ENCODE measurements at regions not wholly inside any gene's neighbourhood (a gene's known extent, or its start where the extent isn't known, plus 50 kb on each side); places are given as distances from the start of the nearest gene placed in this dataset.

DNA sequence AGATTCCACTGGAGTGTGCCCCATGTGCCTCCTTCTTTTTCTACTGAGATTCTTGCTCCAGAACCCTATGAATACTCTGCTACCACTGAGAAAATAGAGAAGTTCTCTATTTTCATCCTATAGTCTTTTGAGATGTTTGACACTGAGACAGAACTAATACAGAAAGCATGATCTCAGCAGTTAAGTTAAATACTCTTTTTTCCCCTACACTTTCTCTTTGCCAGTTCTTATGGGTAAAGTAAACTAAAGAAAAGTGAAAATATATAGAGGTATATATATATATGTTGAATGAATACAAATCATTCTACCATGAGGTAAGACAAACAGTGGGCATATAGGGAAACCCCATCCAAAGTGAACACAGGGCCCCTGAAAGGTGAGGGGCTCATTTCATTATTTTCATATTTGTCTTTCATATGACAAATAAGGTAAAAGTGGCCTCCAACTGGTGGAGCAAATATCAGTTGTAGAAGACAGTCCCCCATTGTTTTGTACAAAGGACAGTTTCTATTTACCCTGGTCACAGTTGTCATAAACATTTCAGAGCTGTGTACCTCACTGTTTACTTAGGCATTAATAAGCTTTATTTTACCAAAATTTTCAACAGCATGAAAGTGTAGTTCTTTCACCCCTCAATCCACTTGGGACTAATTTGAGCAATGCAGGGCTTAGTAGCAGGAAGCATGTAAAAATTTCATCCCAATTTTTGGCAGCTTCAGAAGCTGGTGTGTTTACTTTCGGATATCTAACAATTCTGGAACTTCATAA is 188.3 kb upstream of the MARCKS start:
- Mint-ChIP-seq H3K27ac (no peak overlapping the region), H3K36me3 (ENCODE audit: low read depth) (no peaks in the 10 kb centered on the region), H3K9me3 (no peaks in the 10 kb centered on the region), H3K4me3 (no peak overlapping the region), H3K27me3 (ENCODE audit: insufficient read depth, low read depth, poor library complexity) (no peaks in the 10 kb centered on the region), H3K4me1 (peaks cover 25% of the 10 kb centered on the region)
- DNase-seq (ENCODE audit: low spot score) (no peak), ATAC-seq (no peak)
- H3K4me1 ChIP-seq (ENCODE audit: insufficient read depth): peaks cover 23% of the 10 kb centered on the region
- TF ChIP-seq ZNF114 (CRISPR knock-in tag; IDR thresholded peaks at IDR 0.05) (no peak), STAT1 (IDR thresholded peaks at IDR 0.05; ENCODE audit: unreplicated experiment) (no peak), ZNF331 (CRISPR knock-in tag; IDR thresholded peaks at IDR 0.05; ENCODE audit: low read depth) (no peak), NANOG (IDR thresholded peaks at IDR 0.05; ENCODE audit: borderline replicate concordance) (no peak), EZH2 (IDR thresholded peaks at IDR 0.05; ENCODE audit: low read depth, unreplicated experiment) (no peak), CREB1 (CRISPR knock-in tag; IDR thresholded peaks at IDR 0.05; ENCODE audit: low read depth) (no peak), JUNB (IDR thresholded peaks at IDR 0.05; ENCODE audit: unreplicated experiment) (no peak), POLR2AphosphoS5 (IDR thresholded peaks at IDR 0.05; ENCODE audit: low read depth) (no peak)
- TF ChIP-seq, protein P1, sequence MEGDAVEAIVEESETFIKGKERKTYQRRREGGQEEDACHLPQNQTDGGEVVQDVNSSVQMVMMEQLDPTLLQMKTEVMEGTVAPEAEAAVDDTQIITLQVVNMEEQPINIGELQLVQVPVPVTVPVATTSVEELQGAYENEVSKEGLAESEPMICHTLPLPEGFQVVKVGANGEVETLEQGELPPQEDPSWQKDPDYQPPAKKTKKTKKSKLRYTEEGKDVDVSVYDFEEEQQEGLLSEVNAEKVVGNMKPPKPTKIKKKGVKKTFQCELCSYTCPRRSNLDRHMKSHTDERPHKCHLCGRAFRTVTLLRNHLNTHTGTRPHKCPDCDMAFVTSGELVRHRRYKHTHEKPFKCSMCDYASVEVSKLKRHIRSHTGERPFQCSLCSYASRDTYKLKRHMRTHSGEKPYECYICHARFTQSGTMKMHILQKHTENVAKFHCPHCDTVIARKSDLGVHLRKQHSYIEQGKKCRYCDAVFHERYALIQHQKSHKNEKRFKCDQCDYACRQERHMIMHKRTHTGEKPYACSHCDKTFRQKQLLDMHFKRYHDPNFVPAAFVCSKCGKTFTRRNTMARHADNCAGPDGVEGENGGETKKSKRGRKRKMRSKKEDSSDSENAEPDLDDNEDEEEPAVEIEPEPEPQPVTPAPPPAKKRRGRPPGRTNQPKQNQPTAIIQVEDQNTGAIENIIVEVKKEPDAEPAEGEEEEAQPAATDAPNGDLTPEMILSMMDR (conservative IDR thresholded peaks at IDR 0.05; ENCODE audit: low read depth in 2 of 2): no peak
- TF ChIP-seq, protein P2, sequence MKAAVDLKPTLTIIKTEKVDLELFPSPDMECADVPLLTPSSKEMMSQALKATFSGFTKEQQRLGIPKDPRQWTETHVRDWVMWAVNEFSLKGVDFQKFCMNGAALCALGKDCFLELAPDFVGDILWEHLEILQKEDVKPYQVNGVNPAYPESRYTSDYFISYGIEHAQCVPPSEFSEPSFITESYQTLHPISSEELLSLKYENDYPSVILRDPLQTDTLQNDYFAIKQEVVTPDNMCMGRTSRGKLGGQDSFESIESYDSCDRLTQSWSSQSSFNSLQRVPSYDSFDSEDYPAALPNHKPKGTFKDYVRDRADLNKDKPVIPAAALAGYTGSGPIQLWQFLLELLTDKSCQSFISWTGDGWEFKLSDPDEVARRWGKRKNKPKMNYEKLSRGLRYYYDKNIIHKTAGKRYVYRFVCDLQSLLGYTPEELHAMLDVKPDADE (IDR thresholded peaks at IDR 0.05): no peak
- TF ChIP-seq, protein P3, sequence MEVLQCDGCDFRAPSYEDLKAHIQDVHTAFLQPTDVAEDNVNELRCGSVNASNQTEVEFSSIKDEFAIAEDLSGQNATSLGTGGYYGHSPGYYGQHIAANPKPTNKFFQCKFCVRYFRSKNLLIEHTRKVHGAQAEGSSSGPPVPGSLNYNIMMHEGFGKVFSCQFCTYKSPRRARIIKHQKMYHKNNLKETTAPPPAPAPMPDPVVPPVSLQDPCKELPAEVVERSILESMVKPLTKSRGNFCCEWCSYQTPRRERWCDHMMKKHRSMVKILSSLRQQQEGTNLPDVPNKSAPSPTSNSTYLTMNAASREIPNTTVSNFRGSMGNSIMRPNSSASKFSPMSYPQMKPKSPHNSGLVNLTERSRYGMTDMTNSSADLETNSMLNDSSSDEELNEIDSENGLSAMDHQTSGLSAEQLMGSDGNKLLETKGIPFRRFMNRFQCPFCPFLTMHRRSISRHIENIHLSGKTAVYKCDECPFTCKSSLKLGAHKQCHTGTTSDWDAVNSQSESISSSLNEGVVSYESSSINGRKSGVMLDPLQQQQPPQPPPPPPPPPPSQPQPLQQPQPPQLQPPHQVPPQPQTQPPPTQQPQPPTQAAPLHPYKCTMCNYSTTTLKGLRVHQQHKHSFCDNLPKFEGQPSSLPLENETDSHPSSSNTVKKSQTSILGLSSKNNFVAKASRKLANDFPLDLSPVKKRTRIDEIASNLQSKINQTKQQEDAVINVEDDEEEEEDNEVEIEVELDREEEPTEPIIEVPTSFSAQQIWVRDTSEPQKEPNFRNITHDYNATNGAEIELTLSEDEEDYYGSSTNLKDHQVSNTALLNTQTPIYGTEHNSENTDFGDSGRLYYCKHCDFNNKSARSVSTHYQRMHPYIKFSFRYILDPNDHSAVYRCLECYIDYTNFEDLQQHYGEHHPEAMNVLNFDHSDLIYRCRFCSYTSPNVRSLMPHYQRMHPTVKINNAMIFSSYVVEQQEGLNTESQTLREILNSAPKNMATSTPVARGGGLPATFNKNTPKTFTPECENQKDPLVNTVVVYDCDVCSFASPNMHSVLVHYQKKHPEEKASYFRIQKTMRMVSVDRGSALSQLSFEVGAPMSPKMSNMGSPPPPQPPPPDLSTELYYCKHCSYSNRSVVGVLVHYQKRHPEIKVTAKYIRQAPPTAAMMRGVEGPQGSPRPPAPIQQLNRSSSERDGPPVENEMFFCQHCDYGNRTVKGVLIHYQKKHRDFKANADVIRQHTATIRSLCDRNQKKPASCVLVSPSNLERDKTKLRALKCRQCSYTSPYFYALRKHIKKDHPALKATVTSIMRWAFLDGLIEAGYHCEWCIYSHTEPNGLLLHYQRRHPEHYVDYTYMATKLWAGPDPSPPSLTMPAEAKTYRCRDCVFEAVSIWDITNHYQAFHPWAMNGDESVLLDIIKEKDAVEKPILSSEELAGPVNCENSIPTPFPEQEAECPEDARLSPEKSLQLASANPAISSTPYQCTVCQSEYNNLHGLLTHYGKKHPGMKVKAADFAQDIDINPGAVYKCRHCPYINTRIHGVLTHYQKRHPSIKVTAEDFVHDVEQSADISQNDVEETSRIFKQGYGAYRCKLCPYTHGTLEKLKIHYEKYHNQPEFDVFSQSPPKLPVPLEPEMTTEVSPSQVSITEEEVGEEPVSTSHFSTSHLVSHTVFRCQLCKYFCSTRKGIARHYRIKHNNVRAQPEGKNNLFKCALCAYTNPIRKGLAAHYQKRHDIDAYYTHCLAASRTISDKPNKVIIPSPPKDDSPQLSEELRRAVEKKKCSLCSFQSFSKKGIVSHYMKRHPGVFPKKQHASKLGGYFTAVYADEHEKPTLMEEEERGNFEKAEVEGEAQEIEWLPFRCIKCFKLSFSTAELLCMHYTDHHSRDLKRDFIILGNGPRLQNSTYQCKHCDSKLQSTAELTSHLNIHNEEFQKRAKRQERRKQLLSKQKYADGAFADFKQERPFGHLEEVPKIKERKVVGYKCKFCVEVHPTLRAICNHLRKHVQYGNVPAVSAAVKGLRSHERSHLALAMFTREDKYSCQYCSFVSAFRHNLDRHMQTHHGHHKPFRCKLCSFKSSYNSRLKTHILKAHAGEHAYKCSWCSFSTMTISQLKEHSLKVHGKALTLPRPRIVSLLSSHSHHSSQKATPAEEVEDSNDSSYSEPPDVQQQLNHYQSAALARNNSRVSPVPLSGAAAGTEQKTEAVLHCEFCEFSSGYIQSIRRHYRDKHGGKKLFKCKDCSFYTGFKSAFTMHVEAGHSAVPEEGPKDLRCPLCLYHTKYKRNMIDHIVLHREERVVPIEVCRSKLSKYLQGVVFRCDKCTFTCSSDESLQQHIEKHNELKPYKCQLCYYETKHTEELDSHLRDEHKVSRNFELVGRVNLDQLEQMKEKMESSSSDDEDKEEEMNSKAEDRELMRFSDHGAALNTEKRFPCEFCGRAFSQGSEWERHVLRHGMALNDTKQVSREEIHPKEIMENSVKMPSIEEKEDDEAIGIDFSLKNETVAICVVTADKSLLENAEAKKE (CRISPR knock-in tag; IDR thresholded peaks at IDR 0.05): no peak
- TF ChIP-seq, protein P4, sequence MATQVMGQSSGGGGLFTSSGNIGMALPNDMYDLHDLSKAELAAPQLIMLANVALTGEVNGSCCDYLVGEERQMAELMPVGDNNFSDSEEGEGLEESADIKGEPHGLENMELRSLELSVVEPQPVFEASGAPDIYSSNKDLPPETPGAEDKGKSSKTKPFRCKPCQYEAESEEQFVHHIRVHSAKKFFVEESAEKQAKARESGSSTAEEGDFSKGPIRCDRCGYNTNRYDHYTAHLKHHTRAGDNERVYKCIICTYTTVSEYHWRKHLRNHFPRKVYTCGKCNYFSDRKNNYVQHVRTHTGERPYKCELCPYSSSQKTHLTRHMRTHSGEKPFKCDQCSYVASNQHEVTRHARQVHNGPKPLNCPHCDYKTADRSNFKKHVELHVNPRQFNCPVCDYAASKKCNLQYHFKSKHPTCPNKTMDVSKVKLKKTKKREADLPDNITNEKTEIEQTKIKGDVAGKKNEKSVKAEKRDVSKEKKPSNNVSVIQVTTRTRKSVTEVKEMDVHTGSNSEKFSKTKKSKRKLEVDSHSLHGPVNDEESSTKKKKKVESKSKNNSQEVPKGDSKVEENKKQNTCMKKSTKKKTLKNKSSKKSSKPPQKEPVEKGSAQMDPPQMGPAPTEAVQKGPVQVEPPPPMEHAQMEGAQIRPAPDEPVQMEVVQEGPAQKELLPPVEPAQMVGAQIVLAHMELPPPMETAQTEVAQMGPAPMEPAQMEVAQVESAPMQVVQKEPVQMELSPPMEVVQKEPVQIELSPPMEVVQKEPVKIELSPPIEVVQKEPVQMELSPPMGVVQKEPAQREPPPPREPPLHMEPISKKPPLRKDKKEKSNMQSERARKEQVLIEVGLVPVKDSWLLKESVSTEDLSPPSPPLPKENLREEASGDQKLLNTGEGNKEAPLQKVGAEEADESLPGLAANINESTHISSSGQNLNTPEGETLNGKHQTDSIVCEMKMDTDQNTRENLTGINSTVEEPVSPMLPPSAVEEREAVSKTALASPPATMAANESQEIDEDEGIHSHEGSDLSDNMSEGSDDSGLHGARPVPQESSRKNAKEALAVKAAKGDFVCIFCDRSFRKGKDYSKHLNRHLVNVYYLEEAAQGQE (IDR thresholded peaks at IDR 0.05; ENCODE audit: unreplicated experiment): no peak
- no peaks in the 10 kb centered on the region for H3K79me2 ChIP-seq (replicated peaks; ENCODE audit: insufficient read depth)
- H3K4me3 ChIP-seq: no peak overlapping the region
- no peaks in the 10 kb centered on the region for H3K27me3 ChIP-seq (ENCODE audit: insufficient read depth)
- no peaks in the 10 kb centered on the region for H3F3A ChIP-seq (replicated peaks; ENCODE audit: low read depth)
- H3K4me2 ChIP-seq: no peak overlapping the region
- no peaks in the 10 kb centered on the region for H4K20me1 ChIP-seq (replicated peaks; ENCODE audit: insufficient read depth)
- peak overlapping the region; percentile 88; the same call in 1 of the 2 replicates for H2AFZ ChIP-seq
- H3K36me3 ChIP-seq (ENCODE audit: insufficient read depth): no peaks in the 10 kb centered on the region
- H3K9me2 ChIP-seq (ENCODE audit: insufficient read depth): no peaks in the 10 kb centered on the region
- no peak overlapping the region for H3K27ac ChIP-seq (ENCODE audit: low read depth)
